Smooth muscle cell of the brain vasculature (primary cell): ENCODE measurements at regions not wholly inside any gene's neighbourhood (a gene's known extent, or its start where the extent isn't known, plus 50 kb on each side); places are given as distances from the start of the nearest gene placed in this dataset.
A peak's percentile ranks its signal among the peaks of the same experiment; 100 is the strongest.

ENCODE experiments used
- DNase-seq: peaks from one replicate; pipeline ENCODE4 v3.0.0-alpha.2; 2012; ENCODE audit warnings: low read depth, low spot score

DNA sequence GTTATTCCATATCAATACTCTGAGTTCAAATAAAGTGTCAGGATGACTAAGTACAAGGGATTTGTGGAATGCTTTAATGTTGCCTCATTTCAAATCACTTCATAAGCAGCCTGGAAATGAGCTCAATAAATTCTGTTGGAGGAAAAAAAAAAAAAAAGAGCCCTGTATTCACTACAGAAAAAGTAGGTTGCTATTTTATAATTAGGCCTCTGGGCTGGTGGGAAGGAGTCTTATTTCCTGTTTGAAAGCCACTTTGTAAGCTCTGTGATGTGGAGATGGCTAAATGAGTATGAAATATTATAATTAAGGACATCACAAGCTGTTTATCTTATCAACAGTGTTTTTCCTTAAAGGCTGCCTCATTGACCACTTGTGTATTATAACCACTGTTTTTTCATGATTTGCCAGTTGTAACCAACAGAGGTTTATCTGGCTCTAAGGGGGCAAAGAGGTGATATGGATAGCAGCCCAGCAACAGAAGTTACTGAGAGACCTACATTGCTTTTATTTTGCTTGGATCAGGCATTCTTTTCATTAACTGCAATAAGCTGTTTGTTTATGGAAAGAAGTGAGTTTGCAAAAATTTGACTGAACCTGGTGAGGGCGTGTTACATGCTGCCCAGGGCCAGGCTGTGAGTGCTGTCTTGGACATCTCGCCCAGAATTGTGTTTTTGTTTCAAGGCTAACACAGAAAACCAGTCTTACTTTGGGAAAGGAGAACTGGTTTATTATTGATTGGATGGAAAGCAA, 563.3 kb upstream of the MAP3K7 start:
- no peak for DNase-seq

DNA sequence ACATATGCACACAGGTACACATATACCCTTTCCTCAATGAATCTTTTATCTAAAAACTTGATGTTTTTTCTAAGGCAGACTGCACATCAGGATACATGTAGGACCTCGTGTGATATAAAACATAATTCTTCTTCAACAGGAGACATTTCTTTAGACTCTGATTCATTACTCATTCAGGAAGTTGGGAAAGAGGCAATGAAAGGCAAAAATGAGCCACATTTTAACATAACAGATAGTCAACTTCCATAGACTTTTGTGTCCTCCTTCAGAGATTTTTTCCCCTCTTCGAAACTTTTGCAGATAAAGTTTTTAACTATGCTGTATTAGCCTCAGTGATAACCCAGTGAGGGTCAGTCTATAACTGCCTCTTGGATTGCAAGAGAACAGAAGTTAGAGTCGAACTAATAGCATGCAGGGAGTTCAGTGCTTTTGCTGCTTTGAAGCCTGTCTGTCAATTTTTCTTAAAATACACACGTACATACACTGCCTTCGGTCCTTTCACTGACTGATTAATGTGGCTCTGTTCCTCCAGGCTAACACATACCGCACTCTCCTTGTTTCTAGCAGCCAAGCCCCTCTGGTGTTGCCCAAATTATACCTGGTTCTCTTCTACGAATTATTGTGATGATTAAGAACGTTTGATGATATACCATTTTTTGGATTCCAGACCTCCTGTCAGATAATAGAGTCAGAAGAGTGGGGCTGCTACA, 562.5 kb upstream of the MAP3K7 start:
- DNase-seq, result no peak

DNA sequence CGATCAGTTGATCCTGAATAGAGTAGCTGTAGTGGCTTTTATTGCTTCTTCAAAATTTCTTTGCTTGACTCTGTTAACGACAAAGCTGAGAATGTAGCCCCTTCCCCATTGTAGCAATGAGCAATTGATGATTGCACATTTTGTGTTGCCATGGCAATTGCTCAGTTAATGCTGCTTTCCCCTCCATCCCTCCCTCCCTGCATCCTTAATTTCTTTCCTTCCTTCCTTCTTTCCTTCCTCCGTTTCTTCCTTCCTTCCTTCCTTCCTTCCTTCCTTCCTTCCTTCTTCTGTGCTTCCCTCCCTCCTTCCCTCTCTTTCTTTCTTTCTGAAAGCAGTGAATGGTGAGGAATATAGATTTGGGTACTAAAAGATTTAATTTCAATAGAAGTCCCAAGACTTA, 557.3 kb upstream of the MAP3K7 start:
- no peak for DNase-seq

DNA sequence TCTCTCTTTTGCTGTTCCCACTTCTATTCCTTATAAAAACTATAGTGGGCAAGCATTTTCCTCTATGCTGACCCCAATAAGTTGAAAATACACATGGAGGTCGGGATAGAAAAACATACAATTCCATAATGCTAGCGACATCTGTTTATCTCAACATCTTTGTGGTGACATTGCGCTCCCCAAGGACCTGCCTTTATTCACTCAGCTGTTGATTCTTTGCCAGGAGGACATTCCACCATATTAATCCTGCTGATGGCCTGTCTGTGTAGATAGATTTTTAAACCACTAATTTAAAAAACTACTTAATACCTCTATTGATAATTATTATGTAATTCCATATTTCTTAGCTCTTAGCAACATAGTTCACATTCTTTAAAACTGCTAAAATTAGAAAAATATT, 555.3 kb upstream of the MAP3K7 start:
- no peak for DNase-seq

DNA sequence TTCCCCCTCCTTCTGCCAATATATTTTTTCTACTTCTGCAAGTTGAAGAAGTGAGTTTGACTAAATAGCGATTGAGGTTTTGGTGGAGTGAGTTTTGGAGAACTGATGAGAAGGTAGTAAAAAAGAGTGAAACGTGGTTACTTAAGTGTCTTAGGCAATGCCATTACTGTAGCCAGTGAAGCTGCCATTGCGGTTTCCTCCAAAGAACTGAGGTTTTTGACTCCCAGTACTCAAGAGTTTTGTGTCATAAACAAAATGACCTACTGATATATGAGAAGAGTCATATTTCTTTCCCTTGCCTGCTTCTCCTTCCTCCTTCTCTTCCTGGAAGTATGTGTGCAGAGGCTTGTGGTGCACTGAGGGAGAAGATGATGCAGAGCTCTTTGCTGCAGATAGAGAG, 554.5 kb upstream of the MAP3K7 start:
- DNase-seq, result no peak

DNA sequence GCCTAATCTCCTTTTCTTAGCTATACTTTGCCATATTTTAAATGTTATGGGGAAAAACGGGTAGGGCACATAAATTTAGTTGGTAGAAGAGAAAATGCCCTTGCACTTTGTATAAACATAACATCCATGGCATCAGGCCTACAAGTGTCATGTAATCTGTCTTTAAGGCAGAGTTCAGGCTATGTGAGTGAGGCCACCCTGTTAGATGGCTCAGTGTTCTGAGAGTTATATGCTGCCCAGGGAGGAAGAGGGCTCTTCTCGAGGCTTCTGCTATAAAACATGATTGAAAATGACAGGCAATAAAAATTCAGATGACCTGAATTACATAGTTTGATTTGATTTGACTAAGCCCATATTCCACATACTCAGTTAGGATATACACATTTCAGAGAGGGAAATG, 553.6 kb upstream of the MAP3K7 start:
- DNase-seq, result no peak

DNA sequence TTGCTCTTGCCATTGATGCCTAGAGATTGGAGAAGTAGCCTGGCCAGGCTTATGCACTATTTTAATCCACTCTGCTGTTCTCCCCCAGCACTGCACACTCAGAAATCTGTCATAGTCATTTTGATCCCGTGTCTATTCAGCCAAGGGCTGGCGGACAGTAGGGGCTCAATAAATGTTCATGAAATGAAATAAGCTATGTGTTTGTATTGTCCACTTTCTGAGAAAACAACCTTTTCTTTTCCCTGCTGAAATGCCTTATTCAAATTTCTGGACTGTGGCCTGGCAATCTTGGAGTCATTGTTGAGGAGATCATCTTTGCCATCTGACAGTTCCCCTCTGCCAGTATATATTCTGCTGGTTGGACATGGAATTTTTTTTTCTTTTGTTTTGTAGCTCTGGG, 550.4 kb upstream of the MAP3K7 start:
- no peak for DNase-seq

DNA sequence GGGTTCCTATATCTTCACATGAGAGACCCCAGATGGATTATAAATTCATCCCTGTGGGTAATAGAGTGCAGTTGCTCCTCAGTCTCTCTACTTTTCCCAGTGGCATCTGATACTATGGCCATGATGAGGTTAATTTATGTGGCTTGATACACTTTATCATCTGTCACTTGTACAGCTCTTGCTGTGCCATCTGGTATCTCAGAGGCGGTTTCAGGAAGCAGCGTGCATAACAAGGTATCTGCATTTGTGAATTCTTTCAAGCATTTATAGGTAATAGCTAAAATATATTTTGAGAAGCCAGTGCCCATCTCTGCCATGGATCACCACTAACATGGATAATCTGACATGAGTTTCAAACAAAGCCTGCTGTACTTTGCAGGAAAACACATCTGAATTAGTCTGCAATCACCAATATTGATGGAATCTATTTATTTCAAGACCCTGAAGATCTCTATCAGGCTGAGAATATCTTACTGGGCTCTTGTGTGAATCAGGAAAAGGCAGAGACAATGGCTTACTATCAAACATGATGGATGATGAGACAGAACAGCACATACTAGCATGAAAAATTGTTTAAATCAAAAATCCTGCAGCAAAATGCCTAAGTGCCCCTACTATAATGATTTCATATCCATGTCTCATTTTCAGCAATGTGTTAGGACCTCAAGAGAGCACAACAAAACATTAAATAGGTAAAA, 548.7 kb upstream of the MAP3K7 start:
- DNase-seq, result no peak

DNA sequence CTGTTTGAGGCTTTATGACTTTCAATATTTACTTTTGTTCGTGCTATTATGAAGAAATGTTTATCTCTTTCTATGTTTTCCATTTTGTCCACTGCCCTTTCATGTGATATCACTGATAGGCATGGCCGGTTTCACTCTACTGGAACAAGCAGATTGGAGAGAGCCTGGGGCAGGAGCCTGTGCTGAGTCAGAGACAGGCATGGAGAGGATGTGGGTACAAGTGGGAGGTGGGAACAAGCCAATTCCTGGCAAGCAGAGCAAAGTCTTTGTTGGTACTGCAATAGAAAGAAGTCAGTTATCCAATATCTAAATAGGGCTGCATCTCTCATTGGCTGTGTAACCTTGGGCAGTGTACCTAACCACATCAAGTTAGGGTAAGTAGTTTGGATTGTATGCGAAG, 545.6 kb upstream of the MAP3K7 start:
- no peak for DNase-seq

DNA sequence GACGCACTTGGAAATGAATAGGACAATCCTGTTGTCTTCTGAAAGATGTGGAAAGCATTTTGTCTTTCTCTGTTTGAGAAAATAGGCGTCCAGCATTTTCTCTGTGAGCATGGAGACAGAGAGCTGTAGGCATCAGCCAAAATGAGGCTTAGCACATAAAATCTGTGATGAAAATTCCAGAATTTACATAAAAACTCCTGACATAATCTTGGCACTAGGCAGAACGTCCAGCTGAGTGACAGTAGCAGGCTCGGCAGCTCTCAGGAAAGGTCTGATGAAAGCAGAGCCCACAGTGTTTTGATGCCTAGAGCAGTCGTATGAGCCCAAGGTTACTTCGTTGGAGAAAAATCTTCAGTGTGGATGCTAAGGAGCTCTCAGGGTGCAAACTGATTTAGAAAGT, 543.3 kb upstream of the MAP3K7 start:
- DNase-seq, result no peak

DNA sequence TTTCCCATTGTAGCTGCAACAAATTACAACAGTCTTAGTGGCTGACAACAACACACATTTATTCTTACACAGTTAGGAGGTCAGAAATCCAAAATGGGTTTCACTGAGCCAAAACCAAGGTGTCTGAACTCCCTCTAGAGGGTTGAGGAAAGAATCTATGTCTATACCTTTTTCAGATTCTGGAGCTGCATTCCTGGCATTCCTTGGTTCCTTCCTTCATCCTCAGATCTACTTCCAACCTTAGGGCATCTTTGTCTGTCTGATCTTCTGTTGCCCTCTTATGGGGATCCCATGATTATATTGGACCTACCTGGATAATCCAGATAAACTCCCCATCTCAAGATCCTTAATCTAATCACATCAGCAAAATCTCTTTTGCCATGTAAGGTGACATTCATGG, 540.9 kb upstream of the MAP3K7 start:
- DNase-seq, result no peak

DNA sequence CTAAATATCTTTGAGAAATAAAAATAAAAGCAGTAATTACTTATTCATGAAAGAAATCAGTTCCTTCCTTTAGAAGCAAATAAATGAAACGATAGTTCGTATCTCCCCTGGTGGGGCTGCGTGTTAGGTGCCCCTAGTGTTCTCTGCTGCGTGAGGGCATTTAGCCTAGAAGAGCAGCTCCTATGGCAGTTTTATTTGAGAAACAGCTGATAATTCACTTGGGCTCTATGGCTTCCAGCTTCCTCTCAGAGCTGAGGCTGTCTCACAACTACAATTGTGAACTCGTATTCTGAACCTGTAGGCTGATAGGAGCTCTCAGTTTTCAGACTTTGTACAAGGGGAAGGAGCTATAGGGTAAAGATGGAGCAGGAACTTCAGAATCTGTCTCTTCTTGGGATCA, 540.0 kb upstream of the MAP3K7 start:
- DNase-seq, result no peak

DNA sequence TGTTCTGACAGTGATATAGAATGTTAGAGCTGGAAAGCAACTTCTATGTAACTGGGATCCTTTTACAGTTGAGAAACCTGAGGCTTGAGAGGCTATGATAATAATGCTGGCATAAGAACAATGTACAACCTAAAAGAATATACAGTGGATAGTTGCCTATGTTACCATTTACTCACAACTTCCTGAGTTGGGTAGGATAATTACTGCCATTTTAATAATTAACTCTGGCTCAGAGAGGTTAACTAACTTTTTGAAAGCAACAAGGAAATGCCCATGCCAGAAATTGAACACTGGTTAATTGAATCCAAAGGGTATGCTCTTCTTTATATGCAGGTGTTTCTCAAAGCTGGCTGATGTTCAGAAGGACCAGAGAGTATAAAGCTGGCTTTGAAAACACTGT, 530.7 kb upstream of the MAP3K7 start:
- no peak for DNase-seq

DNA sequence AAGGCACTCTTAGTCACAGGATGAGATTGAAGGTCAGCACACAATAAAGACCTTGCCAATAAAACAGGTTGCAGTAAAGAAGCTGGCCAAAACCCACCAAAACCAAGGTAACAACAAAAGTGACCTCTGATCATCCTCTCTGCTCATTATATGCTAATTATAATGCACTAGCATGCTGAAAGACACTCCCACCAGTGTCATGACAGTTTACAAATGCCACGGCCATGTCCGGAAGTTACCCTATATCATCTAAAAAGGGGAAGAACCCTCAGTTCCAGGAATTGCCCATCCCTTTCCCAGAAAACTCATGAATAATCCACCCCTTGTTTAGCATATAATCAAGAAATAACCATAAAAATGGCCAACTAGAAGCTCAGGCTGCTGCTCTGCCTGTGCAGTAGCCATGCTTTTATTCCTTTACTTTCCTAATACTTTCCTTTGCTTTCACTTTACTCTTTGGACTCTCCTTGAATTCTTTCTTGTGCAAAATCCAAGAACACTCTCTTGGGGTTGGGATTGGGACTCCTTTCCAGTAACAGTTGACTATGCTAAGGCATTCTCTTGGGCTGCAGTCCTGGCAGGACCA, 527.3 kb upstream of the MAP3K7 start:
- DNase-seq, result no peak

DNA sequence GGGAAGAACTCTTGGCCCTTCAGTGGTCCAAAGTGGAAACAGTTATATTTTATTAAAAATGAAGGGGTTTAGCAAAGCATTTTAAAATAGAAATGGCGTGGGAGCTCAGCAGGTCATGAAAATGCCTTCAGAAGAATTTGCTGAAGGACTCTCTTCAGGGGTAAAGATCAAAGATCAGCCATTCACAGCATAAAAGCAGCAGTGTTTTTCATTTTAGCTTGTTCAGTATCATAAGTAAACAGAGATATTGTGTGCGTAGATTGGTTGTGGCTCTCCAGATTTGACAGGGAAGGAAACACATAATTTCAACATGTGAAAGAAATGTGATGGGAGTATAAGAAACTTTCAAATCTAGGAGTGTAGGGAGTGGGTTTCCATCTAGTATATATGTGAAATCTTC, 519.2 kb upstream of the MAP3K7 start:
- DNase-seq, result no peak

DNA sequence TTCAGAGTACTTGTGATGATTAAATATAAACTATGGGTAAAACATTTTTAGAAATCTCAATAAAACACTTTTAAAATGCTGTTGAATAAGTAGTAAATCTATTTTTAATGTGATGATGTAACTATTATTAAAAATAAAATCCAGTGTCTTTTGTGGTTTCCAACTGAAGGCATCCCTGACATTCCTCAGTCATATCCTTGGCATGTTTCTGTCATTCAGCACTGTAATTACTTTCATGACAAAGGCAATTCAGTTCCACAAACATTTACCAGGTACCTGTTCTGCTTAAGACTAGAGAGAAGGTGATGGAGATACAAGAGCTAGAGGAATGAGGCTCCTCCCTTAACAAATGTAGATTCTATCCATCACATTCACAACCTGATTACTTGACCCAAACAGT, 518.7 kb upstream of the MAP3K7 start:
- DNase-seq, result no peak

DNA sequence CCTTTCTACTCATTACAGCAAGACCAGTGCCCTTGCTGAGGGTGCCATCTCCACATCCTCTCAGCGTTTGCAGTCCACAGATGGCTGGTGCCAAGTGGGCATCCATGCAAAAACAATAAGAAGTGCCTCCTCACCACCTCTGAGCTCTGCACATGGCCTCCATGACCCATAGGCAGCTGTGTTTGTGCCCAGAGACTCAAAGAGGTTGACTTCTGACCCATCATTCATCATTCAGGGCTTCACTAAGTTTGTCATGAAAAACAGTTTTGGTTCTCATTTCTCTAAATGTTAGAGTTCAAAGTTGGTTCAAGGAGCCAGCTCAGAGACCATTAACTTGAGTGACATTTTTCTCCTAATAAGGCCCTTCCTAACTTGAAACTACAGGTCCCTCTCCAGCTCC, 512.6 kb upstream of the MAP3K7 start:
- no peak for DNase-seq

DNA sequence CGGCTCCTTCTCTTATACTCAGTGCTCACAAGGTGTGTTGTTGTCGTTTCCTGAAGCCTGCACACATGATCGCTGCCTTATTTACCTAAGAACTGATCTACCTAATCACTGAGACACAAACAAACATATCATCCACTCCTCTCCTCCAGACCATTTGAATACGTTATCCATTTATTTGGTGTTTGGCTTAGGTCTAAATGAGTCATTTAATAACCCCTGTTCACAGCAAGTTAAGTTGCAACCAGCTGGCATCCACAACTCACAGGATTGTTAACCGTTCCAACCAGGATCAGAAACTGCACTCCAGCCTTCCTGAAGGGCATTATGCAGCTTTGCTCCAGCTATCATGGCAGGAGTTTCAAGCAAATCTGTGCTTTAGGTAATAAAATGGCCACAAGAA, 511.1 kb upstream of the MAP3K7 start:
- no peak for DNase-seq

DNA sequence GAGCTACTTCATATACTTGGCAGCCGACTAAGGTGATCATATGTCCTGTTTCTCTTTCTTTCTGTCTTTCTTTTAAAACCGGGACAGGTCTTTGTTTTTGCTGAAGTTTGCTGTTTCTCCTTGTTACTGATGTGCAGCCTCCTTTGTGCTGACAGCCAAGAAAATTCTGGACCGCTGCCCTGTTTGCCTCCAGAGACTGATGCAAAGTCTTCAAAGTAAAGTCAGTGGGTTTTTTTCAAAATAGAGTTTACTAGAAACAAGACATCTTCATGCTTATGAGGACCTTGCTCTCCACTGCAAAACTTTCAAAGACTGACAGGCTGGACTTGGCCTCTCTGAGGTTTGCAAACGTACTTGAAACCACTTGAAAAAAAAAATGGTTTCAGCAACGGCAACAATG, 510.5 kb upstream of the MAP3K7 start:
- DNase-seq, result peak; percentile 51

DNA sequence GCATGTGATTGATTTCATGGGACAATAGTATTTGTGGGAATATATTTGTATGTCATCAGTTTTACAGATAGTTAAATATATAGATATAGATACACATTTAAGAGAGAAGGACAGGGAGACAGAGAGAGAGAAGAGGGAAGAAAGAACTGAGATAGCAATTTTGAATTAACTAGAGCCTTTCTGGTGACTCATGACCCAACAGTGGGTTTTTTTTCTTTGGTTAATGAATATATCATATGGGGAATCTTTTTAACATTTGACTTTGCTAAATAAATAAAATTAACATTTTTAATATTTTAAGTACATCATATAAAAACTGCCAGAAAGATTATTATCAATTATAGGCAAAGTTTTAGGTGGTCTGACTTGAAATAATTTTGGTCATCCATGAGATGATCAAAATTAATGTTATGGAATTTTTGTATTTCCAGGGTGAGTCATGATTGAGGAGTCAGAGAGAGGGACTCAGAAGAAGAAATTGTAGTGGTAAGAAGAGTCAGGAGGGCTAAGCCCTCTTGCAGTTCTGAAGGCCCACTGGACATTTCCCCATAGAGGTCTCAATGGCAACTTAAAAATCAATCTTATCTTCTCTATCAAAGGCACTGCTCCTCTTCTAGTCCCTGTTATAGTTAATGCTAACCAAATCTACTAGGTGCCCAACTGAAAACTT, 508.1 kb upstream of the MAP3K7 start:
- DNase-seq, result no peak

DNA sequence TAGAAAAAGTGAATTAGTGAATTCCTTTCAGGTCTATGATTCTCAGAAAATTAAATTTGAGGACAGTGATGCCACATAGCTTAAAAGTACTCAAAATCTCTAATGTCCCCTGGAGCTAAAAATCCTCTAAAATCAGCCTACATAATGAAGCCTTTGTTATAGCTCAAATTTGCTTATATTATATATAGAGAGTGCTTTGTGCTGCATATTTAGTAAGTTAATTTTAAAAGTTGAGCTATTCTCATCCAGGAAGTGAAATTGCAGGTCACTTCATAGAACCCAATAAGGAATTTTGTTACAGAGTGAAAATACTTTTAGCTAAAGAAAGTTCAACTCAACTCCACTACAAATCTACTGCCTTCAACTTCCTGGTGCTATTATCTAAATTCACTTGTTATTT, 507.5 kb upstream of the MAP3K7 start:
- DNase-seq, result no peak

DNA sequence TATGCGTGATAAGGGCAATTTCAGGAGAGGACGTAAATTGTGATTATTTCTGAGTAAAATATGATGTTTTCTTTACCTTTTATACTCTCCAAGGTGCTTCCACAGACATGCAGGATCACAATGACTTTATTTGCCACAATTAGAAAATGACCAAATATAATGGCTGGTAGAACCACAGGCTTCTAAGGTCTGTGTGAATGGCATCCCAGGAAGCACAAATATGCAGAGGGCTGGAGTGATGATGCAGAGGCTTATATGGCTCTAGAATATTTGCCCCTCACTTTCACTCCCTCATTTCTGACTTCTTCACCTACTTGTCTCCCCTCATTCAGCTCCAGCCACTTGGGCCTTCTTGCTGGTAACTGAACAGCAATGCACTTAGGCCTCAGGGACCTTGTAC, 502.1 kb upstream of the MAP3K7 start:
- no peak for DNase-seq
